GM04503 (cell line): ENCODE measurements at regions not wholly inside any gene's neighbourhood (a gene's known extent, or its start where the extent isn't known, plus 50 kb on each side); places are given as distances from the start of the nearest gene placed in this dataset.

Experiments used
- DNase-seq: peaks from one replicate; pipeline ENCODE4 v3.0.0-alpha.2; 2012; ENCODE audit warnings: low read depth

DNA sequence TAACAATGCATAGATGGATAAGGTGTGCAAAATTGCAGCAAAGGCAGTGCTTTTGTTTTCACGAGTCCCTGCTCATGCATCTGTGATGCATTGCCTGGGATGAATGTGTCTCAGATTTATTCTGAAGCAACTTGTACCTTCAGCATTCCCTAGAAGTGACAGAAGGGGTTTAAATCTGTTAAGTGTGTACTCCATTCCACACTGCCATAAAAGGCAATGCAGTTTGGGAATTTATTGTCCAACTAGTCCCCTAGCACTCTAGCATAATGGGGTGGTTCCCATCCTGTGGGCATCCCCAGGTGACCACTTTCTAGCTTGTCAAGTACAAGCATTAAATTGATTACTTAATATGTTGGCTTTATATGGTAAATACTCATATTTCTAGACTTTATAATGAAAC is 306.5 kb upstream of the CBLB start:
- no peak for DNase-seq

DNA sequence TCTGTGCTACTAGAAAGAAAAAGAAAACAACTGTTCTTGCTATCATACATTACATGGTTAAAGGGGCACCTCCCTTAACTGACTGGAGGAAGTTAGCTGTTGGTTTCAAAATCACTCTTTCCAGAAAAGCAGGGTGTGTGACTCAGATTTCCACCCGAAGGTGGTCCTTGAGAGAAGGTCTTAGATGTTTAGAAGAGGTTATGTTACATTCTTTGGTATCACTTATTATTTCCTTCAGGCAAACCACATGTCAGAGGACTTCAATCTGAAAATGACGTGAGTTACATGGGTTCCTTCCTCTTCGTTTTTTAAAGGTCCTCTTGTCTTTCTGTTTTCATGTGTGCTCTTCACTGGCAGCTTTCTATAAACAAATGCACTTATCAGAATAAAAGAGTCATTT is 307.9 kb upstream of the CBLB start:
- DNase-seq, result no peak

DNA sequence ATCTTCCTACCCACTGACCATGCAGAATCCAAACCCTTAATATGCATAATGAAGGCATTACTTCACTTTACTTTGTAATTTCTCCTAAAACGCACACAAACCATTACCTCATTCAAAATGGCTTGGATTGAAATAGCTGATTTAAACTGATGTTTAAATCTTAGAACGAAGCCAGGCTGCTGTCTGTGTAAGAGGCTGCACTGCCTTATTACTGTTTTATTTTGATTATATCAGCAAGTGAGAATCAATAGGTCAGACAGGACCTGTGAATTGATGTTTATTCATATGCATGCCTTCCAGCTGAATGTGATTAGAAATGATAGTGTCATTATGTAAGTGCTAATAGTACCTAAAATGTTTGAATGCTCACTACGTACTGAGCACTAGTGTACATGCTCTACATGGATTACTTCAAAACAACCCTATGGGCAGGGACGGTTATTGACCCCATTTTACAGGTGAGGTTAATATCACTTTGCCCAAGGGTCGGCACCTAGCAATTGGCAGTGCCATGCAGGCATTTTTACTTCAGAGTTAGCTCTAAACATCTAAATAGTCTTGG is 314.2 kb upstream of the CBLB start:
- no peak for DNase-seq

DNA sequence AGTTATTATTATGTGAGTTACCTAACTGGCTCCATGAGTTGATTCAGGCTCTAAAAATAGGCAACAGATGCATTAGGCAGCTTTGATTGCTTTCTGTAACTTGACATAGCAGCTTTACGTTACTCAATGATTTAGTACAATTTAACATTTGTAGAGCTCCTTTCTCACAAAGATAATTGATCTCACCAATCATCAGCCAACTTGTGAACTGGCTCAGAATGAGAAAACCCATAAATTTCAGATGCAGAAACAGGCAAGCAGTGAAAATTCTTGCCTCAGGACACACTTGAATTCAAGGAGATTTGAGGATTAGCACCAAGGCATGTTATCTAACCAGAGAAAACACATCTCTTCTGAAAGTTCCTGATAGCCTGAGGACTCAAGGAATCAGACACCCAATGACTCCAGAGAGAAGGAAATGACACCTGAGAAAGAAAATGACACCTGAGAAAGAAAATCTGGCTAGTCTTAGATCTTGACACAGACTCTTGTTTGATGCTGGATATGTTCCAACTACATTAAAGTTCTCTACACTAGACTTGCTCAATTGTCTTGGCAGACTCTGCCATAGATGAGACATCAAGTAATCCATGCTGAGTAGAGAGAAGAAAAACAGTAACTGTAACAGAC is 315.1 kb upstream of the CBLB start:
- DNase-seq, result peak; percentile 77

DNA sequence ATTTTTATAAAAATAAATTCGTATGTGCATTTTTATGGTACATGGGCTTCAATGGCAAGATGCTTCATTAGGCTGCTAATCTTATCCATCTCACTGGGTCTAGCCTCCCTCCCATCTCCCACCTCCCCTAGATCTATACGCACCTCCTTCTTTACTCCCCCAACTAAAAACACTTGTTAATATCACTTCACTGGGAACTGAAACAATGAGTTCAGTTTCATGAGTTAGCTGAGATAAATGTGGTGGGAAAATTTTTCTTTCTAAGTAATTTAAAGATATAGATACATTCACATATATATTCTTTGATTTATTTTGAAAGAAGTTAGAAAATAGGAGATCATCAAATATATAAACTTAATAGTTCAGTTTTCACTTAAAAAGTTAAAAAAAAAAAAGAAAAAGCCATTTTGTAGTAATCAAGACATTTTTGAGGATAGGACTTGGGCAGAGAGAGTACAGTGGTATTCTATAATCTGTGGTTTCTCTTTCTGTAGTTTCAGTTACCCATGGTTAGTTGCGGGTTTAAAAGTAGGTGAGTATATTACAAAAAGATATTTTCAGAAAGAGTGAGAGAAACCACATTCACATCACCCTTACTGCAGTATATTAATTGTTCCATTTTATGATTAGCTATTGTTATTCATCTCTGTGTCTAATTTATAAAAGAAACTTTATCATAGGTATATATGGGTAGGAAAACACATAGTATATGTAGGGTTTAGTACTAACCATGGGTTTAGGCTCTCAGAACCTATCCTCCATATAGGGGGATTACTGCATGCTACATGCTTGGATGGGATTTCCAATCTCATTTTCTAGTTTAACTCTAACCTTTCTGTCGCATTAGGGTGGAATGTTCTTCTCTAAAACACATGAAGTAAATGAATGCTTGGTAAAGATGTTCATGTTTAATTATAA is 316.0 kb upstream of the CBLB start:
- no peak for DNase-seq

DNA sequence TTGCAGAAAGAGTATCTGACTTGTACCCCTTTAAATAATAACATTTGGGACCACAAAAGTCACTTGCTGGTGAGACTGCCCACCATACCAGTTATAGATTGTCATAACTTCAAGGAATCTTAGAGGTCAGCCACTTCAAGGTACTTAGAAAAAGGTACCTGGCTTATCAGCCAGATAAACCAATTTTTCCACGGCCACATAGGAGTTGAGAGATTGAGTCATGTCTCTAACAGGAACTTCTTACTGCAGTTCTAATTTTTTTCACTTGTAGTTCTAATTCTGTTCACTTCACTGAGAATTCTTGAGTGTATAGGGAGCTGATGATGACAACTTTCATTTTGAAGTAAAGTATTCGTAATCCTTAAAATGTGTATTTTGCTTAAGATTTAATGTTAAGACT is 317.1 kb upstream of the CBLB start:
- no peak for DNase-seq

DNA sequence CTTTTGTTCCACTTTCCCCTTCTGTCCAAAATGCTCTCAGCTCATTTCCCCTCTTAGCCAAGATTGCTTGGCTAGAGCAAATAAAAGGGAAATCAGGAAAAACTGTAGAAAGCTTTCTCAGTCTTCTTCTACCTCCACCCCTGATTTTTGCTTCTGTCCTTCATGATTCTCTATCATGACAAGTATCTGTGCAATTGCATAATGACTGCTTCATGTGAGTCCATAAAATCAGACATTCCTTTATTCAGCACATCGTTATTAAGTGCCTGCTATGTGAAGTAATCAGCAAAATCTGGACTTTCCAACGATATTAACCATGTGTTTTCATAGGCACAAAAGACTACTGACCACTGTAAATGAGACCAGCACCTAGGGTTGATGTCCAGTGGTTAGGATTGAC is 321.5 kb upstream of the CBLB start:
- peak; percentile 21 for DNase-seq

DNA sequence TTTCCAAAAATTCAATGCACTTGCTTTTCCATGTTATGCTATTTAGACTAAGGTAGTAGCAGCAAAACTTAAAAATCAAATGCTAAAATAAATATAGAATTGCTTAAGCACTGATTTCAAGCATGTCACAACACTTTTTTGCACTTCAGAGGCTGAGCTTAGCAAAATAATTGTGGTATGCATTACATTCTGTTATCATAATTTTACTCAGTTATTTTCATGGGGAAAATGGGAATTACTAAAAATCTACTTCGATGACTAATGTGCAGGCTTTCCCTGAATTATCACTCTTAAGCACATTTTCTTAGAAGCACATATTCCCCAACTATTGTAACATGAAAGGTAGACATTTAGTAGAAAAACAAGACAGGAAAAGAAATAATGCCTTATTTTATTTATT is 322.4 kb upstream of the CBLB start:
- no peak for DNase-seq

DNA sequence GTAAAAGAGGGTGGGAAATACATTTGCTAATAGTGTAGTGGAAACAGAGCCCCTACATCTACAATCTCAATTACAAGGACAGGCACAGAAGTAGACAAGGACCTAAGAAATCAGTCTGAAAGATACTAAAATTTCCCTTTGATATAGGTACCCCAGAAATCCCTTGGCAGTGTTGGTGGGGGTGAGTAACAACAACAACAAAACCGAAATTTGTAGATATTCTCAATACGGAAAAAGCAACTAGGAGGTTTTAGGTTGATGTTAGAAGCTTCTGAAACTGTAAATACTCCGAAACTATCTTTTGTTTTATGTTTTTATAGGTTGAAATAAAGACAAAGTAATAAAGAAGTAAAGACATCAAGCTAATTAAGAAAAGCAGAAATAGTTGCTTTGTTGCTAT is 323.1 kb upstream of the CBLB start:
- DNase-seq, result no peak

DNA sequence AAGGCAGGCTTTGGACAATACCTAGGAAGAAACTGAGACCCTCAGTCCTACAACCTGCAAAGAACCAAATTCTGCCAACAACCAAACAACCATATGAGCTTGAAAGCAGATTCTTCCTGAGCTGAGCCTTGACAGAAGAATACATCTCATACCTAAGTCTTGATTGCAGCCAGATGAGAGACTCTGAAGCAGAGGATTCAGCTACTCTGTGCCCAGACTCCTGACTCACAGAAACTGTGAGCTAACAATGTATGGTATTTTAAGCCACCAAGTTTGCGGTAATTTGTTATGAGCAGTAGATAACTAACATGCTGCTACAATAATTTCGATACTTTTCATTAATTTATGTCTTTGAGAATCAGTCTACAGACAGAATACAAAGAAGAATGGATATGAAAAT is 325.1 kb upstream of the CBLB start:
- DNase-seq, result peak; percentile 65

DNA sequence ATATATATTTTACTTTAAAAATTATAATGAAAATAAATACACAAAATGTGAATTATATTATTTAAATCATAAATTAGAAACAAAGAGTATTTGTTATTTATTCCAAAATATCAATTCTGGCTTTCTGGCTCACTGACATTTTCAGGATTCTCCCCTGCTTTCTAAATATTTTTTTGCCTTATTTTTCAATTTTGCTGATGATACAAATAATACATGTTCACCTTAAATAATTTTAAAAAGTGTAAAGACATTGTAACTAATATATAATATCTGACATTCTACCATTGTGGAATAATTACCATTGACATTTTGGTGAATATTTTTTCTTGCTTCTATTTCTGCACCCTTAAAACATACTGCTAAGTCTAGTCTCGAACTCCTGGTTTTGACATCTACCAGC is 325.9 kb upstream of the CBLB start:
- no peak for DNase-seq

DNA sequence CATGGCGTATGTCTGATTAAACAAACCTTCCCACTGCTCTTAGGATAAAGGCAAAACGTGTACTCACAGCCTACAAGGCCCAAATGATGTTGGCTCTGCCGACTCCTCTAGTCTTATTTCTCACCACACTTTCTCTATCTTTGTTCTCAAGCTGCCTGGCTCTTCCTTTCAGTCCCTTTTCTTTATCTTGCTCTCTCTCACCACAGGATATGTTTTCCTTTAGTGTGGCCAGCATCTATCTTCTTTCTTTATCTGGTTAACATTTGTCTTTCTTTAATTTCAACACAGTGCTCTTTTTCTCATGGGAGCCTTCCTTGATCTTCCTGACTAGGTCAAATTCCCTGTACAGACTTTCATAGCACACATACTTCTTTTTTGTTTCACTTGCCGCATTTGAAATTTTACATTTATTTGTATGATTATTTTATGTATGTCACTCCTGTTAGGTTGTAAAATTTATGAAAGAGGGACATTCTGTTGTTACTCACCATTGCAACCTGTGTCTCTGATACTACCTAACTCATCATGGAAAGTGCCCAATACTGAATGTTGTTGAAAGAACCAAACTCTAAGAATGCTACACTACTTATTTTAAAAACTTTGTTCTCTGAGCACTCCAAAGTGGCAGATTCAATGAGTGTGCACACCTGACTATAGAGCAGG is 328.9 kb upstream of the CBLB start:
- DNase-seq, result no peak

DNA sequence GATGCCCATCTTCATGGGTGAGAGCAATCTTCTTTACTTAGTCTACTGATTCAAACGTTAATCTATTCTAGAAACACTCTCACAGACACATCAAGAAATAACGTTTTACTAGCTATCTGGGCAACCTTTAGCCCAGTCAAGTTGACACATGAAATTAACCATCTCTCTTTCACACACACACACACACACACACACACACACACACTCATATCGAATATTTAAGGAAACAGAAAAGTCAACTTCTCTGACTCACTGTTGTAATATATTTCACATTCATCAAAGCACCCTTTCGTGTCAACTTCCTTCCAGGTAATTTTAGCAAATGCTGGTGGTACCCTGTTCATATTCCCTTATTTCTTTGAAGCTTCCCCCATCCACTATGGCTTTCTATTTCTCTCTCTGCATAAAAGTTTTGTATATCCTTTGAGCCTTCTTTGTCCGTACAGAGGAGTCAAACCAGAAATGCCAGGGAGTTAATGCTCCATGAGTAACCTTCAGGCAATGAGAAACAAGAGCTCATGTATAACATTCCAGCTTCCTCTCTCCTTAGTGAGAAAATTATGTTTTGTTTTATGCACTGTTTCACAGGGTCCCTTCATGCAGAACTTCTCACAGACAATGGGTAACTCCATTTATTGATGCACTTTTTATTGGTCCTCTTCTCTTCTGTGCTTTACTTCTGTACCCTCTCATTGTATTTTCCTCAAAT is 335.5 kb upstream of the CBLB start:
- DNase-seq, result no peak

DNA sequence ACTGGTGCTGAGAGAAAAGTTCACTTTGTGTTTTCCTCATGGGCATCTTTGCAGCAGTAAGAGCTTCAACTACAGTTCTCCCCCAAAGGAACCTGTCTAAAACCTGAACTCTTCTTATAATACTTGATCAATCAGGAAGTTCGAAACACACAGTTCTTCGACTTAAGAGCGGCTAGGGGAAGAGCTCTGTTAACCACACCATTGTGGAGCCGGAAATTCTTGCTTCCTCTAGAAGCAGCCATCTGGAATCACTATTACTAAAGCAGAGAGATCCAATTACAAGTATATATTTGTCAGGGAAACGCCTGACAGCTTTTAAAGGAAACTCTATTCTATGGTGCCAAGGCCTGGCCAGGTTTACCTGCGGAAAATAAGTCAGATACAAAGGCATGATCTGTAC is 337.3 kb upstream of the CBLB start:
- DNase-seq, result no peak

DNA sequence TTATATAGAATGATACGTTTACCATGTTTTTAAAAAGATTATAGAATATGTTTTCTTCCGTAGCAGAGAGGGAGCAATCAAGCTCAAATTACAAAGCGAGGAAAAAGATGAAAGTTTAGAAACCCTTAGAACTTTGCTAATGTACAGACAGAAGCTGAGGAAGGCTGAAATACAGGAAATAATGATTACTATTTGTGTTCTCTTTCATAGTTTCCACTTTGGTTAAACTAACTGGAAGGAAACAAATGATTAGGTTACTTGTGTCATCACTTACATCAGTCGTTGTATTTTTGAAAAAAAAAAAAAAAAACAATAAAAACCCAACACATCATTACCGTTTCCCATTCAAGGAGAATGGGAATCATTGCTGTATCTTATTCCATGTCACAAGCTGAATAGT is 337.8 kb upstream of the CBLB start:
- DNase-seq, result no peak

DNA sequence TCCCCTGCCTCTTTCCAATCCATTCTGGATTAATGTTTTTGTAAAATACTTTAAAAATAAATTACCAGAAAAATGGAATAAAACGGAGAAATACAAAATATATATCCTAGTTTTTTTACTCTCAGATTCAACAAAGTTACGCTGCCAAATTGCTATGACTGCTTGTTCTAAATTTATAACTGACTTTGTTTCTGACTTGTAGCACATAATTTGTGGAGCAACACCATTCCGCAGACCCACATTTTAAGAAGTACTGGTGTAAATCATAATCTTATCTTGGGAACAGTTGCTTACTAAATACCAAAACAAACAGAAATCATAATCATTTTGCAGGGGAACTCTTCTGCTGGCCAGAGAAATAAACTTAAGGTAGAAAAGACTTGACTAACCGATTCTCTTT is 339.4 kb upstream of the CBLB start:
- no peak for DNase-seq

DNA sequence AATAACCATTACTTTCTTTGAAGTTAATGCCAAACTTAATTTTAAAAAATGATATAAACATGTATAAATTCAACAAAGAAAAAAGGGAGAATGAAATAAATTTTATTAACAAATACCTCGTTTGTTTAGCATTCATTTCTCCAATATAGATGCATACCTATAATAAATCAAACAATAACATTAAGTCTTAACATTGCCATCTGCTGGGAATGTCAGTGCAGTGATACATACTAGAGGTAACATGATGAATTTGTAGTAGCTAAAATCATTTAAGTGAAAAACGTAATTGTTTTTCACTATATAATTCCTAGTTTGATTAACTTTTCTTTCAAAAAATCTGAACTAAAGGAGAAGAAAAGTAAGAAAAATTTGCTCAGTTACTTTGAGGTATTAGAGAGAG is 340.2 kb upstream of the CBLB start:
- no peak for DNase-seq

DNA sequence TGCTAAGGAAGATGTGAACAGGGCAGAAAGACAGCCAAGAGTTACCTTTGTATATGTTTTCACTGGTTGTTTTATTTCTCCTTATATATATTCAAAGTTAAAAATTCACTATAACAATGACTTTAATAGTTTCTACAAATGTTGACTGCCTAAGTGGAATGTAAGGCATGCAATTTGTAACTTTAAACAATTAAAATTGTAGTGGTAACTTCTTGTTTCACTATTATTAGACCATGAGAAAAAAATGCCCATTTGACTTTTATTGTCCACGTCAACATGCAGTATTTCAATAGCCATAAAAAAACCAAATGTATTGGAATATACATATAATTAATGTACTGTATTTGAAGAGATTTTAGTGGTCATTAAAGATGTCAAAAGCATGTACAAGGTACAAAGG is 340.7 kb upstream of the CBLB start:
- DNase-seq, result no peak

DNA sequence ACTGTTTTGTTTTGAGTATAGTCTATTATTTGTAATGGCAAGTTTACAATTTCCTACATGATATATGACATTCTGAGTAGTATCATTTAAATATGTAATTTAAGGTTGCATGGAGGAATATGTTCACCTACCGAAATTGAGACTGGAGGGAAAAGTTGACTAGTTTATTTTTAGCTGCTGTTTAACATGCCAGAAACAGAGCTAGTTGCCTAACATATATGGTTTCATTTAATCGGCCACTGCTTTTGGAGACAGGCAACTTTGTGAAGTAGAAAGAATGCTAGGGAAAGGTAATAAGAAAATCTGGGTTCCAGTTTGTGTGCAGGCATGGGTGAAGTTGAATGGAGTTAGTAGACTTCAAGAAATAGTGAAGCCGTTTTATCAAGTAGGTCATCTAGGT is 342.1 kb upstream of the CBLB start:
- DNase-seq, result no peak

DNA sequence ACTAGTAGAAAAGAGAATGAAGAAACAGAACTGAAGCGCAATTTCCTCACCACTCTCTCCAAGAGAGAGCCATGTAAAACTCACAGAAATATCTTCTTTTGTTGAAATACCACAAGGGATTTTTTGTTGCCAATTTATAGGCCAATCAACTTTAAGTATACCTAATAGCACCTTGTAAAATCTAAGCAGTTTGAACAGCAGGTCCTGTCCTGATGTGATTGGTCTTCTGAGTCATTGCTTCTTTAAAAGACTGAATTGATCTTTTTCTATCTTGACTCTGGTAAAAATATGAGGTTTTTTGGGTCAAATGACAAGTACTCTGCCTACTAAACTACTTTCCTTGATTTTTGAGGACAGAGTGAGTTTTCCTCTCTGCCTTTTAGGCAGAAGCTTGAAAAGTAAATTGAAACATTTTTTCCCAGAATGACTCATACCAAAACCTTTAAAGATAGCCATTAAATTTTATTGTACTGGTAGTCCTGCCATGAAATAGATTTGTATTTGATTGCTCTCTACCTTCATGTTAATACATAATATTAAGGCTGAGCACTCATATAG is 343.9 kb upstream of the CBLB start:
- no peak for DNase-seq

DNA sequence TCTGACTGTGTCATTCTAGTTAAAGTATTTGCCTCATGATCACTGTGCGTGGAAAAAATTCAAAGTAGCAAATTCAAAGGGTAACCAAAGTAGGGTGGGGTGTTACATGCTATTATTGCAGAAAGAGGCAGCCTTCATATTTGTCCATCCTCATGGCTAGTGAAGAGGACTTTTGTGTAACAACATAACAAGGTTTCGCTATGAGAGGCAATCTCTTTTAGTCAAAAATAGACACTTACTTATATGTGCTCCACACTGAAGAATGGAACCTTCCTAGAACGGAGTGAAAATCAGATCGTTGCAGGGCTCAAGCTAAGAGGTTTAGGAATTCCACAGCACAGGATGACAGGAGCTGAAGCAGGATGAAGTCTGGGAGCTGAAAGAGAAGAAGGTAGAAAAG is 345.1 kb upstream of the CBLB start:
- no peak for DNase-seq

DNA sequence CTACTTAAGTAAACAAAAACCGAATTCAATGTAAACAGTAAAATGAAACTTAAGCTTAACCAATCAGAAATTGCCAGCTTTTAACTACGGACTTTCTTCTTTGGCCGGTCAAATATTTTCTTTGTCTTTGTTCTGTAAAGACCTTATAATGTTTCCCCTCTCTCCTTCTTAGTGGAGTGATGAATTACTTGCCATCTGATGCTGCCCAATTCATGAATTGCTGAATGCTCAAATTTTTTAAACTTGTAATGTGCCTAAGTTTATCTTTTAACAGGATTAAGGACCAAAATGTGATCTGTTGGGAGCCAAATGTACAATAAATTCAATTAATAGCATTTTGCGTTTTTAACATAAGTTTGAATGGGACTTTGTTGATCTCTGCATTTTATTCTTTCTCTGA is 345.8 kb upstream of the CBLB start:
- no peak for DNase-seq
